Heart right ventricle (tissue), 16 donors: ENCODE measurements at regions not wholly inside any gene's neighbourhood (a gene's known extent, or its start where the extent isn't known, plus 50 kb on each side); places are given as distances from the start of the nearest gene placed in this dataset.

Experiments used
- ATAC-seq, 8 donors: fragments of 200-7000 bp; cut with Tn5 transposase; one replicate each; pipeline ENCODE4 v1.9.1; 2020; ENCODE audit warnings: mild to moderate bottlenecking in 8 of 8, moderate library complexity in 8 of 8, moderate number of reproducible peaks in 1 of 8
- DNase-seq, 2 donors: peaks; one replicate each; pipeline ENCODE4 v3.0.0-alpha.2; 2020
- H3K27ac ChIP-seq, 10 donors: fragments of 200-600 bp; sonication (generic) in 2 of 10; one replicate each; pipeline versions ENCODE4 v1.5.0 to v1.8.0; 2020 to 2022; ENCODE audit warnings: mild to moderate bottlenecking in 3 of 10
- H3K27me3 ChIP-seq, 7 donors: fragments of 200-600 bp; one replicate each; pipeline ENCODE4 v1.8.0; 2021 to 2022; ENCODE audit warnings: mild to moderate bottlenecking in 2 of 7
- H3K36me3 ChIP-seq, 9 donors: fragments of 200-600 bp; sonication (generic) in 1 of 9; one replicate each; pipeline versions ENCODE4 v1.5.0 to v1.8.0; 2020 to 2022; ENCODE audit warnings: mild to moderate bottlenecking in 2 of 9
- H3K4me1 ChIP-seq, 9 donors: fragments of 200-600 bp; sonication (generic) in 1 of 9; one replicate each; pipeline versions ENCODE4 v1.5.0 to v1.8.0; 2020 to 2022; ENCODE audit warnings: mild to moderate bottlenecking in 4 of 9
- H3K4me3 ChIP-seq, 10 donors: fragments of 200-600 bp; sonication (generic) in 2 of 10; one replicate each; pipeline versions ENCODE4 v1.5.0 to v1.8.0; 2020 to 2022; ENCODE audit warnings: mild to moderate bottlenecking in 7 of 10, moderate library complexity in 2 of 10
- H3K9me3 ChIP-seq, 11 donors: fragments of 200-600 bp in 10 of 11; sonication (generic) in 2 of 11; one replicate each; pipeline versions ENCODE4 v1.5.0 to v1.8.0; 2013 to 2022; ENCODE audit warnings: mild to moderate bottlenecking in 2 of 11, control low read depth in 1 of 11, moderate library complexity in 1 of 11
- WGBS, 2 donors: extraction: QIAGEN DNeasy Blood & Tissue Kit; methylation state at CpG; one replicate each; pipeline ENCODE4 v1.1.7; 2013; ENCODE audit warnings: inconsistent platforms in 1 of 2; 5-methylcytosine and 5-hydroxymethylcytosine counted together
- intact Hi-C, 10 donors: fragments of 100-400 bp; cut with DNase I; formaldehyde crosslinking; loops; one replicate each; pipeline versions ENCODE4 v1.11.1 to v1.14.2; 2022
- TF ChIP-seq, protein P1 (sequence below), 9 donors: fragments of 200-600 bp; sonication (generic) in 2 of 9; IDR thresholded peaks; one replicate each; pipeline versions ENCODE4 v1.5.0 to v1.8.0; 2021 to 2022; ENCODE audit warnings: antibody characterized with exemption in 9 of 9, mild to moderate bottlenecking in 5 of 9, moderate library complexity in 1 of 9
- donor health status: Arrhythmogenic right ventricular cardiomyopathy.
- donor health status: ischemic (EF 13 %, LVEDD 7.1; RV severe dilation, severe dysfunction).
- donor health status: healthy with polysubstance abuse.
- donor health status: DM: no; HTN: yes; CAD: no.
- donor health status: DM: no; HTN: no; CAD: no.
- donor health status: ischemic (EF 25% LVEDD 6.9; RV normal size, moderate dysfunction).
- donor health status: ischemic (EF 25% LVEDD 5.7; RV mildly dilated, moderate dysfunction).
- donor health status: healthy.
- donor health status: DM: yes; HTN: yes; CAD: no.
- donor health status: Ischemic cardiomyopathy.
- donor health status: ischemic (EF 35%, LVEDD 5.7; RV mildly dilated, moderate dysfunction).
- donor health status: nonischemic (EF 11% LVEDD 7.7; RV severe dilation, severe dysfunction).
- donor health status: DM: yes; HTN: yes; CAD: no.
- donor health status: PGD.
- donor health status: ischemic (EF 29% LVEDD 5.4; RV normal size, mild dysfunction).
- donor health status: nonischemic (EF 23%, LVEDD 6.1; RV moderate dilation, normal function).

DNA sequence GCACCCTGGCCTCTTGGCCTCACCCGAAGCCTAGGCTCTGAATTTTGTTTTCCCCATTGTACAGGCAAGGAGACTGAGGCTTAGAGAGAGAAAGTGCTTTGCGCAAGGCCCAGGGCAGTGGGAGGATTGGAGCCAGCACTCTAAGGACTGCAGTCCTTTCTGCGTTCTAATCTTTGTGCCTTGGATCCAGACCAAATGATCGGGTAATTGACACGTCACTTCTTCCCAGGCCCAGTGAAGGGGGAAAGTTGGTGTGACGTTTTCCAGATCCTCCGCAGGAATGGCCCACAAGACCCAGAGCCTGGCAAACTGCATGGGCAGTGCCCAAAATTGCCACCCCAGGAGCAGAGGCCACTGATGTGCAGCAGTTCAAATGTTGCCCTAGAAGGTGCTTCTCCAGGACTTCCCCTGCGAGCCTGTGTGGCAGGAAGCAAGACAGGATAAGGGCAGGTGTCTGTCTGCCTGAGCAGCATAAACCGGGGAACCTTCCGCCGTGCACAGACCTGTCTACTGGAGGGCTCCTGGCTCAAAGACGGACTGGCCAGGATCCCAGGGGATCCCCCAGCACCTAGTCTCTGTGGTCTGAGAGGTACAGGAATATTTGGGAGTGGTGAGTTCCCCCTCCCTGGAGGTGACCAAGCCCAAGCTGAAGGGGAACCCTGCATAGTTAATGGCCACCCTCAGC, 194.5 kb upstream of the TLE3 start:
- no peak overlapping the region for H3K4me3 ChIP-seq
- TF ChIP-seq, protein P1, sequence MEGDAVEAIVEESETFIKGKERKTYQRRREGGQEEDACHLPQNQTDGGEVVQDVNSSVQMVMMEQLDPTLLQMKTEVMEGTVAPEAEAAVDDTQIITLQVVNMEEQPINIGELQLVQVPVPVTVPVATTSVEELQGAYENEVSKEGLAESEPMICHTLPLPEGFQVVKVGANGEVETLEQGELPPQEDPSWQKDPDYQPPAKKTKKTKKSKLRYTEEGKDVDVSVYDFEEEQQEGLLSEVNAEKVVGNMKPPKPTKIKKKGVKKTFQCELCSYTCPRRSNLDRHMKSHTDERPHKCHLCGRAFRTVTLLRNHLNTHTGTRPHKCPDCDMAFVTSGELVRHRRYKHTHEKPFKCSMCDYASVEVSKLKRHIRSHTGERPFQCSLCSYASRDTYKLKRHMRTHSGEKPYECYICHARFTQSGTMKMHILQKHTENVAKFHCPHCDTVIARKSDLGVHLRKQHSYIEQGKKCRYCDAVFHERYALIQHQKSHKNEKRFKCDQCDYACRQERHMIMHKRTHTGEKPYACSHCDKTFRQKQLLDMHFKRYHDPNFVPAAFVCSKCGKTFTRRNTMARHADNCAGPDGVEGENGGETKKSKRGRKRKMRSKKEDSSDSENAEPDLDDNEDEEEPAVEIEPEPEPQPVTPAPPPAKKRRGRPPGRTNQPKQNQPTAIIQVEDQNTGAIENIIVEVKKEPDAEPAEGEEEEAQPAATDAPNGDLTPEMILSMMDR (IDR thresholded peaks at IDR 0.05) = no peak
- H3K9me3 ChIP-seq = no peaks in the 10 kb centered on the region
- ATAC-seq (peak in 3 of 8 donors; percentile 21 to 45 (median 38)), DNase-seq (no peak)
- peaks cover 4 to 38% (median 21%) of the 10 kb centered on the region in 9 donors for H3K4me1 ChIP-seq
- no peak overlapping the region for H3K27ac ChIP-seq
- H3K27me3 ChIP-seq = no peaks in the 10 kb centered on the region
- intact Hi-C loops = no loop called here
- no peaks in the 10 kb centered on the region for H3K36me3 ChIP-seq
- WGBS, 2 donors = 58 to 72% methylated on average over 12 of the region's 12 CpGs

DNA sequence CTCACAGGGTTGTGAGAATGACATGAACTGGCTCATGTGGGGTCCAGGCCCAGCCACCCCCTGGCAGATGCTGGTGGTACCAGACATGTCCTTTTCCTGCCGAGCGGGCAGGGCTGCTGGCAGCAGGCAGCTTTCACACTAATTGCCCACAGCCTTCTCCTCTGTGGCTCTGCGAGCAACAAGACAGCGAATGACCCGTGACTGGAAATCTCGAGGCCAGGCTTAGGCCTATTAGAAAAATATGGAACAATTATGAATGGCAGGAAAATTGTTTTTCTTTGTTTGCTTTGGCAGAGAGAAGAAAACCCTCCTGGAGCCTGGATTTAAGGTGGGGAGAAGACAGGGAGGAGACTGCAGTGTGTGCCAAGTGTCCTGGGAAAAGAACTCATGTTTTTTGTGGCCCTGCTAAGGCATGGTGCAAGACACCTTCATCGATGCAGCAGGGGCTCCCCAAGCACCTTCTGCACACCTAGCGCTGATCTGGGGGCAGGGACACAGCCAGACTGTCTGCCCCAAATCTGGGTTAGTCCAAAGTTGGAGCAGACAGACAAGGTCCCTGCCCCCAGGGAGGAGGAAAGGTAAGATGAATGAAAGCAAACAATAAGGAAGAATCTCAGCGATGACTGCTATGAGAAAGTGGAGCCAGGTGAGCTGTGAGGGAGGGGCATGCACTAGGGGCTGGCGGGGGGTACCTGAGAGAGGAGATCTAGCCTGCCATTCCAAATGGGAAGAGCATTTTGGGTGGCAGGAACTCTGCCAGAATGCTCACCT, 193.8 kb upstream of the TLE3 start:
- H3K4me1 ChIP-seq = peaks cover 4 to 38% (median 21%) of the 10 kb centered on the region in 9 donors
- peak in 5 of 8 donors; percentile 19 to 55 (median 39) for ATAC-seq
- H3K36me3 ChIP-seq = no peaks in the 10 kb centered on the region
- H3K4me3 ChIP-seq = no peak overlapping the region
- no peaks in the 10 kb centered on the region for H3K27me3 ChIP-seq
- H3K27ac ChIP-seq = no peak overlapping the region
- no peak for DNase-seq
- WGBS, 2 donors = 73 to 74% methylated on average over 10 of the region's 10 CpGs
- intact Hi-C loops = no loop called here
- TF ChIP-seq, protein P1 (IDR thresholded peaks at IDR 0.05) = no peak
- no peaks in the 10 kb centered on the region for H3K9me3 ChIP-seq

DNA sequence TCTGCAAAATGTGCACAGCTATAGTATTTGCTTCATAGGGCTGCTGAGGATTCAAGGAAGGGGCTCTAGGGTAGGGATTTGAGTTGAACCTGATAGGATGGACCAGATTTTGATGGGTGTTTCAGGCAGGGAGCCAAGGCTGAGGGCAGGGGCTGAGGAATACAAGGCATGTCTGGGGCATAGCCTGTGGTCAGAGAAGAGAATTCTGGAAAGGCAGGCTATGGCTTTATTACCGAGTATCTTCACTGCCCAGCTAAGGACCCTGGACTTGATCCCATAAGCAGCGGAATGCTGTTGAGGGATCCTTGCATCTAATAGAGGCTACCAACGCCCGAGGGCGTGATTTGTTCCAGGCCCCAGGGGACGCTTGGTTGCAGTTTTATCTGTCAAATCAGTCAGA, 193.0 kb upstream of the TLE3 start:
- Histone ChIP-seq H3K27me3 (no peaks in the 10 kb centered on the region), H3K4me3 (no peak overlapping the region), H3K9me3 (no peaks in the 10 kb centered on the region), H3K36me3 (no peaks in the 10 kb centered on the region), H3K4me1 (peaks cover 4 to 38% (median 21%) of the 10 kb centered on the region in 9 donors), H3K27ac (no peak overlapping the region)
- 95 to 98% methylated on average over 6 of the region's 6 CpGs for WGBS, 2 donors
- DNase-seq (no peak), ATAC-seq (no peak)
- TF ChIP-seq, protein P1 (IDR thresholded peaks at IDR 0.05) = no peak
- intact Hi-C loops = no loop called here

DNA sequence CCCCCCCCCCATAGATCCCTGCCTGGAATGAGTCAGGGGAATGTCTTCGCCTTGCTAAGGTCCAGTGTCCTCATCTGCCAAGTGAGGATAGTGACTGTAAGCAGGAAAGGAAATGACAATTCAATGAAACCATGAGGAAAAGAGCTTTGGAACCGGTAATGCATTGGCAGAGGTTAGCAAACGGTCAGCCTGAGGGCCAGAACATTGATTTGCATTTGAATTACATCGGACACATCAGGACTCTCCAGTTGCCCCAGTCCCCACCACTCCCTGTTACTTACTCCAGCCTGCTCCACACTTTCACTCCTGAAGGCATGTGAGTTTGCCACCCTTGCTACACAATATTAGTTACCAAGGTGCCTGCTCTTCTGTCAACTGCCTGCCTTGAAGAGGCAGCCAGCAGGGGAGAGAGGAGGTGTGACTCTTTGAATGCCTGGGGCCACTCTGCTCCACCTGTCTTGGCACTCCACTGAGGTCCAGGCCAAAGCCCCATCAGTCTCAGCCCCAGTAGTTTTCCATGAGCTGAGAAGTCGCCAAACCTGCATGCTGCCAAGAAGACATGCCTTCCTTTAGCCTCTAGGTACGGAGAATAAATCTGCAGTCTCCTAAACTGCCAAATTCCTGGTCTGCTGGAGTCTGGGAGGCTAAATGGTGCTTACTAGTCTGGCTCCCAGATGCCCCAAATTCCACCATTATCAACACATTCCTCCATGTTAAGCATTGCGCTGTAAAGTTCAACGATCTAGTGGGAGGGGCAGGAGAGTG, 191.7 kb upstream of the TLE3 start:
- intact Hi-C loops = loop anchor here in 1 of 10 donors (10.0 kb wide), 1 partner anchor 125 kb away; no protein-coding TSS in a partner anchor
- WGBS, 2 donors = 42 to 43% methylated on average over 8 of the region's 8 CpGs

More for the DNA sequence above, 191.7 kb upstream of the TLE3 start:
- H3K36me3 ChIP-seq = no peaks in the 10 kb centered on the region
- H3K4me3 ChIP-seq = no peak overlapping the region
- no peaks in the 10 kb centered on the region for H3K27me3 ChIP-seq
- TF ChIP-seq, protein P1 (IDR thresholded peaks at IDR 0.05) = no peak
- no peak overlapping the region for H3K27ac ChIP-seq
- no peaks in the 10 kb centered on the region for H3K9me3 ChIP-seq
- ATAC-seq (peak in 3 of 8 donors; percentile 9 to 33 (median 26)), DNase-seq (no peak)
- H3K4me1 ChIP-seq = peaks cover 4 to 42% (median 23%) of the 10 kb centered on the region in 9 donors
